ENCODE measurements at regions not wholly inside any gene's neighbourhood (a gene's known extent, or its start where the extent isn't known, plus 50 kb on each side); places are given as distances from the start of the nearest gene placed in this dataset.
A peak's percentile ranks its signal among the peaks of the same experiment; 100 is the strongest.
"Not testable (repeated sequence)": the region's sequence is repeated elsewhere in the genome, so short reads cannot be mapped to it uniquely, and the experiment has no call there.

GRCh38 chr11:49352868-49353267 lies 144.5 kb upstream of the FOLH1 start:
- H3K79me2 ChIP-seq (ENCODE audit: insufficient read depth, low read length); H2AFZ ChIP-seq (ENCODE audit: low read length); H3K4me1 ChIP-seq (ENCODE audit: insufficient read depth, low read length); H3K27me3 ChIP-seq (ENCODE audit: control insufficient read depth in 1 of 2, insufficient read depth in 2 of 2, low read length in 2 of 2); intact Hi-C loops (cut with micrococcal nuclease; ENCODE audit: unreplicated experiment); H3K4me2 ChIP-seq (ENCODE audit: low read depth, low read length); BruUV-seq (replicated peaks); H3K27ac ChIP-seq (ENCODE audit: extremely low read length, insufficient read depth, low read length); DNase-seq (ENCODE audit: low spot score); H3K9ac ChIP-seq (ENCODE audit: insufficient read depth, low read depth, low read length); in situ Hi-C loops (cut with HindIII; ENCODE audit: extremely low pct_ligation_motif_present, low pct_unique_long_range_greater_than_20kb); H4K20me1 ChIP-seq (ENCODE audit: insufficient read depth, low read length); ATAC-seq; H3K36me3 ChIP-seq (replicated peaks in 1 of 2; ENCODE audit: control insufficient read depth in 1 of 2, insufficient read depth in 2 of 2, low read length in 2 of 2); H3K4me3 ChIP-seq (replicated peaks in 1 of 3; ENCODE audit: insufficient read depth in 1 of 3, low read depth in 2 of 3, low read length in 3 of 3); FAIRE-seq; CTCF ChIA-PET (ENCODE audit: low intra/inter-chr PET ratio, low total read pairs); H3K9me3 ChIP-seq (ENCODE audit: low read length); POLR2A ChIA-PET: not testable (repeated sequence)
- WGBS (ENCODE audit: low lambda C conversion rate): 0% methylated on average over 3 of the region's 3 CpGs
- TF ChIP-seq MAFF (IDR thresholded peaks at IDR 0.05; ENCODE audit: low read depth, low read length): peak; percentile 62; the same call in 1 of the 2 replicates
- TF ChIP-seq MAFK (conservative IDR thresholded peaks at IDR 0.05 in 1 of 2, IDR thresholded peaks at IDR 0.05 in 1 of 2; ENCODE audit: low read length in 2 of 2): peak; percentile 37 to 67; a peak in 3 of 4 replicates

- H3K9me3 ChIP-seq (ENCODE audit: low read length); H3K36me3 ChIP-seq (replicated peaks in 1 of 2; ENCODE audit: control insufficient read depth in 1 of 2, insufficient read depth in 2 of 2, low read length in 2 of 2); BruUV-seq (replicated peaks); H3K27me3 ChIP-seq (ENCODE audit: control insufficient read depth in 1 of 2, insufficient read depth in 2 of 2, low read length in 2 of 2); H3K27ac ChIP-seq (ENCODE audit: extremely low read length, insufficient read depth, low read length); H3K4me1 ChIP-seq (ENCODE audit: insufficient read depth, low read length); in situ Hi-C loops (cut with HindIII; ENCODE audit: extremely low pct_ligation_motif_present, low pct_unique_long_range_greater_than_20kb); H3K4me2 ChIP-seq (ENCODE audit: low read depth, low read length); H3K9ac ChIP-seq (ENCODE audit: insufficient read depth, low read depth, low read length); H3K4me3 ChIP-seq (replicated peaks in 1 of 3; ENCODE audit: insufficient read depth in 1 of 3, low read depth in 2 of 3, low read length in 3 of 3); H4K20me1 ChIP-seq (ENCODE audit: insufficient read depth, low read length); H2AFZ ChIP-seq (ENCODE audit: low read length); CTCF ChIA-PET (ENCODE audit: low intra/inter-chr PET ratio, low total read pairs); intact Hi-C loops (cut with micrococcal nuclease; ENCODE audit: unreplicated experiment); ATAC-seq; DNase-seq (ENCODE audit: low spot score); H3K79me2 ChIP-seq (ENCODE audit: insufficient read depth, low read length); POLR2A ChIA-PET; FAIRE-seq: not testable (repeated sequence)
These were observed 138.2 kb upstream of the FOLH1 start for GRCh38 chr11:49346627-49347026.

- CTCF ChIA-PET (ENCODE audit: low intra/inter-chr PET ratio, low total read pairs); in situ Hi-C loops (cut with HindIII; ENCODE audit: extremely low pct_ligation_motif_present, low pct_unique_long_range_greater_than_20kb); H3K4me3 ChIP-seq (replicated peaks in 1 of 3; ENCODE audit: insufficient read depth in 1 of 3, low read depth in 2 of 3, low read length in 3 of 3); FAIRE-seq; ATAC-seq; DNase-seq (ENCODE audit: low spot score); H3K36me3 ChIP-seq (replicated peaks in 1 of 2; ENCODE audit: control insufficient read depth in 1 of 2, insufficient read depth in 2 of 2, low read length in 2 of 2); H3K9ac ChIP-seq (ENCODE audit: insufficient read depth, low read depth, low read length); H4K20me1 ChIP-seq (ENCODE audit: insufficient read depth, low read length); H2AFZ ChIP-seq (ENCODE audit: low read length); H3K79me2 ChIP-seq (ENCODE audit: insufficient read depth, low read length); intact Hi-C loops (cut with micrococcal nuclease; ENCODE audit: unreplicated experiment); H3K4me1 ChIP-seq (ENCODE audit: insufficient read depth, low read length); BruUV-seq (replicated peaks); H3K9me3 ChIP-seq (ENCODE audit: low read length); POLR2A ChIA-PET; H3K4me2 ChIP-seq (ENCODE audit: low read depth, low read length); H3K27ac ChIP-seq (ENCODE audit: extremely low read length, insufficient read depth, low read length); H3K27me3 ChIP-seq (ENCODE audit: control insufficient read depth in 1 of 2, insufficient read depth in 2 of 2, low read length in 2 of 2): not testable (repeated sequence)
- WGBS (ENCODE audit: low lambda C conversion rate): 0% methylated on average over 5 of the region's 5 CpGs
These were observed 120.2 kb upstream of the FOLH1 start for GRCh38 chr11:49328485-49329186.

GRCh38 chr11:49327766-49328165 lies 119.4 kb upstream of the FOLH1 start:
- H3K79me2 ChIP-seq (ENCODE audit: insufficient read depth, low read length); H3K4me2 ChIP-seq (ENCODE audit: low read depth, low read length); H3K4me3 ChIP-seq (replicated peaks in 1 of 3; ENCODE audit: insufficient read depth in 1 of 3, low read depth in 2 of 3, low read length in 3 of 3); H3K9ac ChIP-seq (ENCODE audit: insufficient read depth, low read depth, low read length); FAIRE-seq; H3K36me3 ChIP-seq (replicated peaks in 1 of 2; ENCODE audit: control insufficient read depth in 1 of 2, insufficient read depth in 2 of 2, low read length in 2 of 2); ATAC-seq; in situ Hi-C loops (cut with HindIII; ENCODE audit: extremely low pct_ligation_motif_present, low pct_unique_long_range_greater_than_20kb); CTCF ChIA-PET (ENCODE audit: low intra/inter-chr PET ratio, low total read pairs); H4K20me1 ChIP-seq (ENCODE audit: insufficient read depth, low read length); H3K4me1 ChIP-seq (ENCODE audit: insufficient read depth, low read length); H2AFZ ChIP-seq (ENCODE audit: low read length); H3K9me3 ChIP-seq (ENCODE audit: low read length); H3K27me3 ChIP-seq (ENCODE audit: control insufficient read depth in 1 of 2, insufficient read depth in 2 of 2, low read length in 2 of 2); DNase-seq (ENCODE audit: low spot score); H3K27ac ChIP-seq (ENCODE audit: extremely low read length, insufficient read depth, low read length); POLR2A ChIA-PET; BruUV-seq (replicated peaks); intact Hi-C loops (cut with micrococcal nuclease; ENCODE audit: unreplicated experiment): not testable (repeated sequence)

Data from HepG2 (cell line).